NCI-H1694 (cell line): ENCODE measurements at regions not wholly inside any gene's neighbourhood (a gene's known extent, or its start where the extent isn't known, plus 50 kb on each side); places are given as distances from the start of the nearest gene placed in this dataset.
"Not testable (repeated sequence)": the region's sequence is repeated elsewhere in the genome, so short reads cannot be mapped to it uniquely, and the experiment has no call there.

Source experiments
- DNase-seq: peaks from one replicate; lab custom pipeline; 2025; lab: John Stamatoyannopoulos, UW

DNA sequence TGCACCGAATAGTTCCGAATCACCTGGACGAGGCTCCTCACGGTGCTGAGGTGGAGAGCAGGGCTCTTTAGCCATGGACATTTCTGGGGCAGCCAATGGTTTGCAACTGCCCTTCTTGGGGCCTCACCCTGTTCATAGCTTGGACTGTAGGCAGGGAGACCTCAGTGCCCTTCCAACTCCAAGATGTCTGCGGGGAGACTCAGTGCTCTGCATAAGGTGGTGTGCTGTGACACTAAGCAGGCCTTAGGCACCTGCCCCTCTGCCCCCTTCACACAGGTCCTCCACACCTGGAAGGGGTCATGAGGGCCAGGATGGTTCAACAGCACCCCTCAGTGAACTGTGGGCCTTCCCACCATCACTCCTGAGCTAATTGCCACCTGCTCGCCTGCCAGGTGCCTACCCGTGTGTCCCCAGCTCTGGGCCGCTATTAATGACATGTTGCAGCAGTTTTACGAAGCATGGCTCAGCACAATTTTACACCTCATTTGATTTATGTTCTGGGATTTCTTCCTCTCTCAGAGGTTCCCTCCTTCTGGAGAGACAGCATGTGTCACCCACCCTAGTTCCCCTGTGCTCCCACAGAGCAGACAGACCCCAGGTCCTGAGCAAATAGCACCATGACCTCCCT is 101.2 kb upstream of the SMAD3 start:
- DNase-seq, result no peak

DNA sequence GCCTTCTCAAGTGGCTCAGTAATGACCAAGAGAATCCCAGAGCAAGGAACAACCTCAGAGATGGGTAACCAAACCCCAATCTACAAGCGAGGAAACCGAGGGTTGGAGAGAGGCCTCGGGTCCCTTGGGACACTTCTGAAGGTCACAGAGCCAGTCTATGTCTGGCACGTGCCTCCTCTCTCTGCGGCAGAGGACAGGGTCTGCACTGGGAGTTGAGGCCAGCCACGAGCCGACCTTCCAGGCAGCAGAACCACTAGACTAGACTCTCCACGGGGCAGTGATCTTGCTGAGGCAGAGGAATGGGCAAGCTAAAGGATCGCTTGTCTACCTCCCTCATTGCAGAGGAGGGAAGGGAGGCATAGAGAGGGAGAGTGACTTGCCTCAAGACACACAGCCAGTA is 100.6 kb upstream of the SMAD3 start:
- DNase-seq, result no peak

DNA sequence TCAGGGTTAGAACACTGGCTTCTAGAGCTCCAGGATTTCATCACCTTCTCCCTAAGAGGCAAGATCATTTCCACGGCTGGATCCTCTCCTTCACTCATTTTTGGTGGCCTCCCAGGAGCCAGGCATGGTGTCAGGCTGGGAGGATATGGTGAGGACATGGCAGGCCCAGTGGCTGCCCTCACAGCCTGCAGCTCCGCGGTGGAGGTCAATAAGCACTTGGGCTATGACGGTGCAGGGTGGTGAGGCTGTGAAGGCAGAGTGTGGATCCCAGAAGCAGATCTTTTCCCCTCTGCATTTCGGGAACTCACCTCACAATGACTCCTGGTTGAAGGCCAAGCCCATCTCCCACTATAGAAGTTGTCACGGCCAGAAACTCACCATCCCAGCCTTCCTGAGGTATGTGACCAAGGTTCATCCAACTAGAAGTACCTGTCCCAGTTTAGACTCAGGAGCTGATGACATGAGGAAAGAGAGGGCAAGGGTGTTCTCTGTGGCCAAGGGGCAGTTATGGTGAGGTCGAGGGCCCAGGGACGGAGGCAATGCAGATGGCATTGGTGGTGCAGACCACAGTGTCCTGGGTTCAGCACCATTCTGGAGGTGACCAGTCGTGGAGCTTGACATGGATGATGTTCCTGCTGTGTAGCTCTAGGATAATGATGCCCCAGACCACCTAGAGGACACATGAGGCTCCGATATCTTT is 100.1 kb upstream of the SMAD3 start:
- no peak for DNase-seq

DNA sequence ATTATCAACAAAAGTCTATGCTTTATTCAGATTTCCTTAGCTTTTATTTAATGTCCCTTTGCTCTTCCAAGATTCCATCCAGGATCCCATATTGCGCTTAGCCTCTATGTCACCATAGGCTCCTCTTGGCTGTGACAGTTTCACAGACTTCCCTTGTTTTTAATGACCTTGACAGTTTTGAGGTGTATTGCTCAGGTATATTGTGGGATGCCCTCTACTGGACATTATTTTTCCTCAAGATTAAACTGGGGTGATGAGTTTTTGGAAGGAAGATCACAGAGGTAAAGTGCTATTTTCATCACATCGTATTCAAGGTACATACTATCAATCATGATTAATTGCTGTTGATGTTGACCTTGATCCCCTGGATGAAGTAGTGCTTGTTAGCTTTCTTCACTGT is 99.1 kb upstream of the SMAD3 start:
- no peak for DNase-seq

DNA sequence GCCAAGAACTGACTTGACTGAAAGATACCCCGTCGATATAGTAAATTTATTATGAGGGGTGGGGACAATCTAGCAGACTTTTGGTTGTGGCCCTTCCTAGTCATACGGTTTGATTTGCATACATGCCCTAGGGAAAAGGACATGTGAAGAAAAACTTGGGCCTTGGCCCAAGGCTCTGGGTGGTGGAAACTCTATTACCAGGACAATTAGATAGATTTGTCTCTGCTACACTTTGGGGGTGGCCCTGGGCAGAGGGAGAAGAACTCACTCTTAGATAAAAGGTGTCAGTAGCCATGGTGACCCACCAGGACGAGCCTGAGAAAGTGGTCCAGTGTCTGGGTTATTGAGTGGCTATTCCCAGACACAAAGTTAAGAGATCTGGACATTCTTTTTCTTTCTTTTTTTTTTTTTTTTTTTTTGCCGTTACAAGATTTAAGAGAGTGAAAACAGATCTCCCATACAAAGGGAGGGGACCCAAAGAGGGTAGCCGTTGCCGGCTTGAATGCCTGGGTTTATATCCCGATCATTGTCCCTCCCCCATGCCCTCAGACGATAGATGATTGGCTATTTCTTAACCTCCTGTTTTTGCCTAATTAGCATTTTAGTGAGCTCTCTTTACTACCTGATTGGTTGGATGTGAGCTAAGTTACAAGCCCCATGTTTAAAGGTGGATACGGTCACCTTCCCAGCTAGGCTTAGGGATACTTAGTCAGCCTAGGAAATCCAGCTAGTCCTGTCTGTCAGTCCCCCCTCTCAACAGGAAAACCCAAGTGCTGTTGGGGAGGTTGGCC is 96.4 kb upstream of the SMAD3 start:
- no peak for DNase-seq

DNA sequence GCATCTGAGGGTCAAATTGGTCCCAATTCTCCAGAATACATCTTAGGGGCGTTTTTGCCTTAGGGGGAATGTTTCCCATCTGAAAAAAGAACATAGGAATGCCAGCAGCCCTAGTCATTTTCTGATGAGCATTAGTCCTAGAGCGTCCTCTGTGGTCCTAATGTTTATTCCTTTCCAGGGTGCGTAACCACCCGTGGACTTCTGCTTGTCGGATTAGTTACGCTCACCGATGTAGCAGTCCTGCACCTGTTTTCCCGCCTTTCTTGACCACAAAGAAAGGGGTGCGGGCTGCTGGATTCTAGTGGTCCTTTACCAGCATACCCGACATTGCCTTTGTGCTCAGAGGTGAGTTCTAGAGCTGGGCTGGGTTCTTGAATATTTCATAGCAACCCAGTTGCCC is 91.3 kb upstream of the SMAD3 start:
- not testable (repeated sequence) for DNase-seq

DNA sequence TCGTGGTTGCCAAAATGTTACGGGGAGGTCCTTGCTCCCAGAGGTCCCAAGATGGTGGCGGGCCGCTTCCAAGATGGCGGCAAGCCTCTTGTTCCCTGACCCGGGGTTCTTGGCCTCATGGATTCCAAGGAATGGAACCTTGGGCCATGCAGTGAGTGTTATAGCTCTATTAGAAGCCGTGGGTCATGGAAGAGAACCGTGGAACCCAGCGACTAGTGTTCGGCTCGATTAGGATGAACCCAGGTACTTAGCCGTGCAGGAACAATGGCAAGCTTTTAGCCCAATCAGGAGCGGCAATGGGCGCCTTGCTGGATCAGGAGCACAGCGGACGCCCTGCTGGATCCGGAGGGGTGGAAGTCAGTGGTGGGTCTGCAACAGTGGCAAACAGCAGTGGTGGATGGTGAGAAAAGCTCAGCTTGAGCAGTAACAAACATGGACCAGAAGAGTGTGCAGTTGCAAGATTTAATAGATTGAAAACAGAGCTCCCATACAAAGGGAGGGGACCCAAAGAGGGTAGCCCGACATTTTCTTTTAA is 89.2 kb upstream of the SMAD3 start:
- DNase-seq, result not testable (repeated sequence)

DNA sequence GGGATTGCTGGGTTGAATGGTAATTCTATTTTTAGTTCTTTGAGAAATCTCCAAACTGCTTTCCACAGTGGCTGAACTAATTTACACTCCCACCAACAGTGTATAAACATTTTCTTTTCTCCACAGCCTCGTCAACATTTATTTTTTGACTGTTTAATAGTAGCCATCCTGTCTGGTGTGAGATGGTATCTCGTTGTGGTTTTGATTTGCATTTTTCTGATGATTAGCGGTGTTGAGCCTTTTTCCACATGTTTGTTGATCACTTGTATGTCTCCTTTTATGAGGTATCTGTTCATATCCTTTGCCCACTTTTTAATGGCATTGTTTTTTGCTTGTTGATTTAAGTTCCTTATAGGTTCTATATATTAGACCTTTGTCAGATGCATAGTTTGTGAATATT is 85.1 kb upstream of the SMAD3 start:
- DNase-seq, result not testable (repeated sequence)

DNA sequence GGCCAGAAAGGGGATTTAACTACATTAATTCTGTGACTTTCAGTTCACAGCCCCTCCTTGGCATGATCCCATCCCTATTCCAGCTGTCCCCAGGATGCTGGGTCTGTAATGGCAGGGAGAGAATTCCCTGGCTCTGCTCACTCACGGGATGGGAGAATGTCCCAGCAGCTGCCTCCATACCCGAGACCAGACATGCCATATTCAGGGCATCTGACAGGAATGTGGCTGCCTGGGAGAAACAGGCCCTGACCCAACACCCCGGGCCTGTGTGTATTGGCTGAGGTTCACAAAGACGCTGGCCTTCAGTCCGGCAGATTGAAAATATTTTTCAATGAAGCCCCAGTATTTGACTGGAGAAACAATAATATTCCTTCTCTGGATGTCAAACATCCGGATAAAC is 83.6 kb upstream of the SMAD3 start:
- DNase-seq, result no peak

DNA sequence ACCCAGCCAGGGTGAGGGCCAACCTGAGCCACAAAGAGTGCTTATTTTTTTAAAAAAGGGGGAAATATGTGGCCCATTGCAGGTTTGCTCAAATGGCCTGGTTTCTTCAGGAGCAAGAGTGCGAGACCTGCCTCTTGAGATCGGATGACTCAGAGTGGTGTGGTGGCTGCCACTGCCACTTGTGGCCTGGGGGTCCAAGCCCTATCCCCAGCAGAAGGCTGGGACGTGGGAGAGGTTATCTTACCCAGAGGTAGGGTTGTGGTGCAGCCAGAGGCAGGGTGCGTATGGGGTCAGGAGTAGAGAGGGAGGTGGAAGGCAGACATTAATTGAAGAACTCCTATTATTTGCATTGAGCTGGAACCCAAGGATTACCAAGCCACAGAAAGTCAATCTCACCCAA is 83.2 kb upstream of the SMAD3 start:
- DNase-seq, result no peak

DNA sequence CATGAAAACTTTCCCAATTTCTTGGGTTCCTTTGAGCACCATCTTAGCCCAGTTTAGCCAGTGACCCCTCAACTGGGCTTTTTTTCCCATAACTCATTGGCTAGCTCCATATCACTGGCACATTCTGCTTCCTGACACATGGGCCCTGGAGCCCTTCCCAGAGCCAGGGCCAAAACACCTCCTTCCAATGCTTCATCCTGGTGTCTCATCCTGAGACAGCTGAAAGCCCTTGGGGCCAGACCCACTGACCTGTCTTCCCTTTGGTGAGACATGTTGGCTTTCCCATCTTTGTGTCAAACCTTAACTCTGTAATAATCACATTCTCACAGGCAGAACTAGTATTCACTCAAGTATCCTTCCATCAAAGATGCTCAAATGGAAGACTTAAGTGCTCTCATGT is 82.6 kb upstream of the SMAD3 start:
- no peak for DNase-seq

DNA sequence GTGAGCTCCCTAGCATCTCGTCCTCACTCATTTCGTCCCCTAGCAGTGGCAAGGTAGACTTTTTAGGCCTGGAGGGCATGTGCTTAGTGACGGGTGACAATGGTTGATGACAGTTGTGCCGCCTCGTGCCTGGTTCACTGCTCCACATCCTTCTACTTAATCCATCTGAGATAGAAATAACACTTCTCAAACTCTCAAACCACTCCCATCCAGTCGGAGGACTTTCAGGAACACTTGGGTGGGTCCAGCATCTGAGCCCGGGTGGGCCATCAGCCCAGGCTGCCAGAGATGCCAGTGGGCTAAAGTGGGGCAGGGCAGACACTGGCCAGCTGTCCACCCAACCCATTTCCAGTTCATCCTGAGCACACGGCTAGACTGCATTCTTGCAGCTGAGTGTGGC is 79.7 kb upstream of the SMAD3 start:
- no peak for DNase-seq

DNA sequence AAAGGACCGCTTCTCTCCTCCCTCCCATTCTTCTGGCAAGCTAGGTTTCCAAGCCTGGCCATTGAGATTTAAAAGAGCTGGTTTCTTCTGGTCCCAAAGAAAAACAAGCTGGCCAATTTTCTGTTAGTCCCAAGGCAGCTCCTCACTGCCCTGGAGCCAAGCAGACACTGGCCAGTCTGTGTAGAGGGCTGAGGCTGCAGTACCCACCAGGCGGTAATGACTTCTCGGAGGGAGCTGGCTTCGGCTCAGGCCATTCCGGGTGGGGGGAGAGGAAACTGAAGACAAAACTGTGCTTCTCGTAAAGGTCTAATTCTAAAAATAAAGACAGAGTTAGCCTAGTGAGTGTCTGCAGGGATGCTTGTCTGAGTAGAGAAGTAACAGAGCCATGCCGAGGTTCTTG is 78.5 kb upstream of the SMAD3 start:
- no peak for DNase-seq

DNA sequence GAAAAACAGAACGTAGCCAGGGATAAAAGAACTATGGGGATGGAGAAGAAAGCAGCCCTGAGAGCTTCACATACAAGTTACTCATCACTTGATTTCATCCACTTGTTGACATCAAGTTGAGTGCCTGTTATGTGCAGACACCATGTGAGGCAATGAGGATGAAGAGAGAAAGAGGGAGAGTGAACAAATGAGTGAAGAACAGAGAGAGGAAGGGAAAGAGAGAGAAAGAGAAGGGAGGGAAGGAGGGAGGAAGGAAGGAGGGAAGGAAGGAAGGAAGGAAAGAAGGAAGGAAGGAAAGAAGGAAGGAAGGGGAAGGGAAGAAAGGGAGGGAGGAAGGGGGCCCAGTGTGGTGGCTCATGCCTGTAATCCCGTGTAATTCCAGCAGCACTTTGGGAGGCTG is 72.3 kb upstream of the SMAD3 start:
- no peak for DNase-seq

DNA sequence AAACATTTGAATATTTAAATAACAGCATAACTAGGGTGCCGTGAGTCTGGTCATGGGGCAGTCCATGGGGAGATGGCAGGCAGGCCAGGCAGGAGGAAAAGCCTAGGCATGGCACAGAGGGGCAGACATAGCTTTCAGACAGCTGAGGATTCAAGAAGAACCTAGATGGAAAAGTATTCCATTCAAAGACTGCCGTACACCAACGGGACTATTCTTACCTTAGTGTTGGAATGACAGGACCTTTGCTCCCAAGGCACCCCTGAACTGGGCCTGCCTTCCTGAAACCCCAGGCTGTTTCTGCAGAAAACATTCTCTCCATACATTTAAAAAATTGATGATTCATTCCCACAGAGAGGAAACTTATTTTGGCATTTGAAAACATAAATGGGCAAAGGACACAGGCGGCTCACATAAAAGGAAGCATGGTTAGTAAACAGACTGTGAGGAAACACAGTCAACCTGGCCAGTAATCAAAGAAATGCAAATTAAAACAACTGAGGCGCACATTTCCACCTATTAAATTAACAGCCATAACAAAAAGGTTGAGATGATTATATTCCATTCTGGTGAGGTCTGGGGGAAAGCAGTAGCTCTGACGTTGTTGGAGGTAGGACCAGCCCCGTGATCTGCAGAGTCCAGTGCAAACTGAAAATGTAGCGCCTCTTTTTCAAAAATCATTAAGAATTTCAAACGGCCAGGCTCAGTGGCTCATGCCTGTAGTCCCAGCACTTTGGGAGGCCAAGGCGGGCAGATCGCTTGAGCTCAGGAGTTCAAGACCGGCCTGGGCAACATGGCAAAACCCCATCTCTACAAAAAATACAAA is 71.3 kb upstream of the SMAD3 start:
- no peak for DNase-seq

DNA sequence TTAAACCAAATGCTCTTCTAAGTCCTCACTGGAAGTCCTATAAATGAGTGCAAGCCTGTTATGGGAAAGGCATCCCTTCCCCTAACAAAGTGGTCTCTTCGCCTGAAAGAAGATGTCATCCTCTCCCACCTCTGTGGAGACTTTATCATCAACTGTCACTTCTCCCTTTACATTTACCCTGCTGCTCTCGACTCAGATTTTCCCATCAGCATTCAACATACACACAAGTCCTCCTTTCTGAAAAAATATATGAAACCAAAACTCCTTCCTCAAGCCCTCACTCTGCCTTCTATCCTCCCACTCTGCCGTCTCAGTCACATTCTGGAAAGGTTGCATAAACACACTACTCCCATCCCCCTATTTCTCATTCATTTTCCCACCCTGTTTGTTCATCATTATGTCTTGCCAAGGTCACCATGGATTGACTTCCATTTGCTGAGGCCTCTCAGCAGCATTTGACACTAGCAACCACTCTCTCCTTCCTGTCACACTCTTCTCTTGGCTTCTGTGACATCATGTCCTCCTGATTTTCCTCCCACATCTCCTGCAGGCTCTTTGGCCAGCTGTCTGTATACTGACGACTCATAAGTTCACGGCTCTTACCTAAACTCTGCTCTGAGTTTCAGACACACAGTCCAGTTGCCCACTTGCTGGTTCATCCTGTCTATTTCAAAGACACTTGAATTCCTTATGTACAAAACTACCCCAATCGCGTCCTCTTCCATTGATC is 70.3 kb upstream of the SMAD3 start:
- DNase-seq, result no peak

DNA sequence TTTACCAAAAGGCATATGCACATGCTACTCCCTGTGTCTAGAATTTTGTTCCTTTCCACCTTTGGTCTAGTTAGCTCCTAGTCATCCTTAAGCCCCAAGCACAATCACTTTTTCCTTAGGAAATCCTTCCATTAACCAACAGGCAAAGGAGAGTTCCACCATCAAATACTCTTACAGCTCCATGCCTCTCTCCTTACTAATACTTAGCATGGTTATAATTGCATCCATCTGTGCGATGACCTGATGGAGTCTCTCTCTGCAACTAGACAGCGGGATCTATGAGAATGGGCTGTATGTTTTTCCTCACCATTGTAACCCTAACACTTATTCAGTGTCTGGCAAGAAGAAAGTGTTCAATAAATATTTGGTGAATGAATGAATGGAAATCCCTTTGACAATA is 69.3 kb upstream of the SMAD3 start:
- no peak for DNase-seq

DNA sequence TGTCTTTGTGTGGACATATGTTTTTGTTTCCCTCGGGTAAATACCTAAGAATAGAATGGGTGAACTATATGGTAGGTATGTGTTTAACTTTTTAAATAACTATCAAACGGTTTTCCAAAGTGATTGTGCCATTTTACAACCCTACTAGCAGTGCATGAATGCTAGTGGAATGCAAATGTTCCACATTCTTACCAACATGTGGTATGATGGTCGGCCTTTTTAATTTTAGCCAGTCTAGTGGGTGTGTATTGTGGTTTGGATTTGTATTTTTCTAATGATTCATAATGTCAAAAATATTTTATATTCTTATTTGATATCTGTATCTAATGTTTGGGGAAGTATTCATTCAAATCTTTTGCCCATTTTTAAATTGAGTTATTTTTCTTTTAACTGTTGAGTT is 68.2 kb upstream of the SMAD3 start:
- no peak for DNase-seq

DNA sequence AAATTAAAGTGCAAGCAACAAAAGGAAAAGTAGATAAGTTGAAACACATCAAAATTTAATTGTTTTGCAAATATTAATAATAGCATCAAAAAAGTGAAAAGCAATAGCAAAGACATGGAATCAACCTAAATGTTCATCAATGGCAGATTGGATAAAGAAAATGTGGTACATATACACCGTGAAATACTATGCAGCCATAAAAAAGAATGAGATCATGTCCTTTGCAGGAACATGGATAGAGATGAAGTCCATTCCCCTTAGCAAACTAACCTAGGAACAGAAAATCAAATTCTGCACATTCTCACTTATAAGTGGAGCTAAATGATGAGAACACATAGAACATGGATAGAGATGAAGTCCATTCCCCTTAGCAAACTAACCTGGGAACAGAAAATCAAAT is 67.2 kb upstream of the SMAD3 start:
- not testable (repeated sequence) for DNase-seq

DNA sequence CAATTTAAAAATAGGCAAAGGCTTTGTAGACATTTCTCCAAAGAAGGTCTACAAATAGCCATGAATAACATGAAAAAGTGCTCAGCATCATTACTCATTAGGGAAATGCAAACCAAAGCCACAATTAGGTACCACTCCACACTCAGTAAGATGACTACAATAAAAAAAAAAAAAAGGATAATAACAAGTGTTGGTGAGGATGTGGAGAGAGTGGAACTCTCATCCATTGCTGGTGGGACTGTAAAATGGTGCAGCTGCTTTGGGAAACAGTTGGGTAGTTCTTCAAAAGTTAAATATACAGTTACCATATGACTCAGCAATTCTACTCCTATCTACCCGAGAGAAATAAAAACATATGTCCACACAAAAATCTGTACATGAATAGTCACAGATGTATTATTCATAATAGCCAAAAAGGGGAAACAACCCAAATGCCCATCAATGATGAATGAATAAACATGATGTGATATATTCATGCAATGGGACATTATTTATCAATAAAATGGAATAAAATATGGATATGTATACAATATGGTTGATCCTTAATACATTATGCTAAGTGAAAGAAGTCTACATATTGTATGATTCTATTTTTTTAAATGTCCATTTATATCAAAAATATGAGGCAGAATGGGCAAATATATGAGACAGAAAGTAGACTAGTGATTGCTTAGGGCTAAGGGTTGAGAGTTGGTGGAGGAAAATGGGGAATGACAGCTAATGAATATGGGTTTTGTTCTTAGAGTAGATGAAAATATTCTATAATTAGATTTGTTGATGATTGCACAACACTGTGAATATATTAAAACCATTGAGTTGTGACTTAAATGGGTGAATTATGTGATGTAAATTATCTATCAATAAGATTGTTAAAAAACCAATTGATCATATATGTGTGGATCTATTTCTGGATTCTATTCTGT is 66.1 kb upstream of the SMAD3 start:
- DNase-seq, result no peak
